Hypothalamus (tissue), 51 donors: ENCODE measurements at regions not wholly inside any gene's neighbourhood (a gene's known extent, or its start where the extent isn't known, plus 50 kb on each side); places are given as distances from the start of the nearest gene placed in this dataset.
"Not testable (repeated sequence)": the region's sequence is repeated elsewhere in the genome, so short reads cannot be mapped to it uniquely, and the experiment has no call there.

Experiments used
- DNase-seq, 51 donors: peaks; one replicate each; lab custom pipeline; 2025; lab: John Stamatoyannopoulos, UW

GRCh38 chr2:95762023-95763021, 170.5 kb downstream of the TRIM43 start:
- not testable (repeated sequence) for DNase-seq

- DNase-seq, result not testable (repeated sequence)
Observed at GRCh38 chr2:95763074-95763473, 171.3 kb downstream of the TRIM43 start.

- not testable (repeated sequence) for DNase-seq
Observed at GRCh38 chr2:95764966-95765365, 173.2 kb downstream of the TRIM43 start.

GRCh38 chr2:95765925-95766910, 174.4 kb downstream of the TRIM43 start:
- not testable (repeated sequence) for DNase-seq

- not testable (repeated sequence) for DNase-seq
Observed at GRCh38 chr2:95767531-95767930, 175.7 kb downstream of the TRIM43 start.

GRCh38 chr2:95767950-95768349, 176.1 kb downstream of the TRIM43 start:
- DNase-seq, result not testable (repeated sequence)

- DNase-seq, result not testable (repeated sequence)
Observed at GRCh38 chr2:95769256-95769655, 177.5 kb downstream of the TRIM43 start.

GRCh38 chr2:95770726-95771125, 178.9 kb downstream of the TRIM43 start:
- not testable (repeated sequence) for DNase-seq

GRCh38 chr2:95774322-95775192, 182.8 kb downstream of the TRIM43 start:
- peak in 2 of 51 donors; percentile 4 to 10 for DNase-seq

- not testable (repeated sequence) for DNase-seq
Observed at GRCh38 chr2:95775193-95775531, 183.4 kb downstream of the TRIM43 start.
